ENCODE measurements at regions not wholly inside any gene's neighbourhood (a gene's known extent, or its start where the extent isn't known, plus 50 kb on each side); places are given as distances from the start of the nearest gene placed in this dataset.

DNA sequence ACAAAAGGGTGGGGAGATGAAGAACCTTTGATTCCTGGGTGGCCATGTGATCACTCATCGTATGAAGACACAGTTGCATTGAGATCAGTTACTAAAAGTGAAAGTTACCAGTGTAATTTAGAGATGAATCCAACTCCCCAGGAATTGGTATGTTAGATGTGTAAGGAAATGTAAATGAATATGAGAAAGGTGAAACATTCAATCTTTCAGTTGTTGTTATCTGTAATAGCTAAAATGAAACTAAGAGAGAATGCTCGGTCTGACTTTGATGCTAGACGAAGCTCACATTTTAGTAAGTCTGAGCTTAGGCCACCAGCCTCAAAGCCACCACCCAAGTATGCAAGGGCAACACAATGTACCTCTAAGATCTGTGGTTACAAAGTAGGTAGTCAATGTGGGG lies 194.3 kb upstream of the POF1B start:
- TF ChIP-seq, protein P1, sequence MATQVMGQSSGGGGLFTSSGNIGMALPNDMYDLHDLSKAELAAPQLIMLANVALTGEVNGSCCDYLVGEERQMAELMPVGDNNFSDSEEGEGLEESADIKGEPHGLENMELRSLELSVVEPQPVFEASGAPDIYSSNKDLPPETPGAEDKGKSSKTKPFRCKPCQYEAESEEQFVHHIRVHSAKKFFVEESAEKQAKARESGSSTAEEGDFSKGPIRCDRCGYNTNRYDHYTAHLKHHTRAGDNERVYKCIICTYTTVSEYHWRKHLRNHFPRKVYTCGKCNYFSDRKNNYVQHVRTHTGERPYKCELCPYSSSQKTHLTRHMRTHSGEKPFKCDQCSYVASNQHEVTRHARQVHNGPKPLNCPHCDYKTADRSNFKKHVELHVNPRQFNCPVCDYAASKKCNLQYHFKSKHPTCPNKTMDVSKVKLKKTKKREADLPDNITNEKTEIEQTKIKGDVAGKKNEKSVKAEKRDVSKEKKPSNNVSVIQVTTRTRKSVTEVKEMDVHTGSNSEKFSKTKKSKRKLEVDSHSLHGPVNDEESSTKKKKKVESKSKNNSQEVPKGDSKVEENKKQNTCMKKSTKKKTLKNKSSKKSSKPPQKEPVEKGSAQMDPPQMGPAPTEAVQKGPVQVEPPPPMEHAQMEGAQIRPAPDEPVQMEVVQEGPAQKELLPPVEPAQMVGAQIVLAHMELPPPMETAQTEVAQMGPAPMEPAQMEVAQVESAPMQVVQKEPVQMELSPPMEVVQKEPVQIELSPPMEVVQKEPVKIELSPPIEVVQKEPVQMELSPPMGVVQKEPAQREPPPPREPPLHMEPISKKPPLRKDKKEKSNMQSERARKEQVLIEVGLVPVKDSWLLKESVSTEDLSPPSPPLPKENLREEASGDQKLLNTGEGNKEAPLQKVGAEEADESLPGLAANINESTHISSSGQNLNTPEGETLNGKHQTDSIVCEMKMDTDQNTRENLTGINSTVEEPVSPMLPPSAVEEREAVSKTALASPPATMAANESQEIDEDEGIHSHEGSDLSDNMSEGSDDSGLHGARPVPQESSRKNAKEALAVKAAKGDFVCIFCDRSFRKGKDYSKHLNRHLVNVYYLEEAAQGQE (IDR thresholded peaks at IDR 0.05): no peak
- TF ChIP-seq, protein P2, sequence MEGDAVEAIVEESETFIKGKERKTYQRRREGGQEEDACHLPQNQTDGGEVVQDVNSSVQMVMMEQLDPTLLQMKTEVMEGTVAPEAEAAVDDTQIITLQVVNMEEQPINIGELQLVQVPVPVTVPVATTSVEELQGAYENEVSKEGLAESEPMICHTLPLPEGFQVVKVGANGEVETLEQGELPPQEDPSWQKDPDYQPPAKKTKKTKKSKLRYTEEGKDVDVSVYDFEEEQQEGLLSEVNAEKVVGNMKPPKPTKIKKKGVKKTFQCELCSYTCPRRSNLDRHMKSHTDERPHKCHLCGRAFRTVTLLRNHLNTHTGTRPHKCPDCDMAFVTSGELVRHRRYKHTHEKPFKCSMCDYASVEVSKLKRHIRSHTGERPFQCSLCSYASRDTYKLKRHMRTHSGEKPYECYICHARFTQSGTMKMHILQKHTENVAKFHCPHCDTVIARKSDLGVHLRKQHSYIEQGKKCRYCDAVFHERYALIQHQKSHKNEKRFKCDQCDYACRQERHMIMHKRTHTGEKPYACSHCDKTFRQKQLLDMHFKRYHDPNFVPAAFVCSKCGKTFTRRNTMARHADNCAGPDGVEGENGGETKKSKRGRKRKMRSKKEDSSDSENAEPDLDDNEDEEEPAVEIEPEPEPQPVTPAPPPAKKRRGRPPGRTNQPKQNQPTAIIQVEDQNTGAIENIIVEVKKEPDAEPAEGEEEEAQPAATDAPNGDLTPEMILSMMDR (IDR thresholded peaks at IDR 0.05; ENCODE audit: low read depth, low read length, missing input control): no peak
- TF ChIP-seq SP1 (IDR thresholded peaks at IDR 0.05): no peak

Data from liver (tissue), 3 donors.